HUES48 (cell line): ENCODE measurements at regions not wholly inside any gene's neighbourhood (a gene's known extent, or its start where the extent isn't known, plus 50 kb on each side); places are given as distances from the start of the nearest gene placed in this dataset.

ENCODE experiments used
- H3K27ac ChIP-seq: one replicate; pipeline ENCODE4 v1.7.0; 2013; ENCODE audit warnings: low read depth, low read length, inconsistent platforms
- H3K27me3 ChIP-seq: 2 replicates; pipeline ENCODE4 v1.6.1; 2013; ENCODE audit warnings: mild to moderate bottlenecking, low read length; ENCODE audit not compliant: control insufficient read depth, insufficient read depth
- H3K36me3 ChIP-seq: 2 replicates; pipeline ENCODE4 v1.6.1; 2013; ENCODE audit warnings: low read length; ENCODE audit not compliant: control insufficient read depth, insufficient read depth
- H3K4me1 ChIP-seq: 2 replicates; pipeline ENCODE4 v1.6.1; 2013; ENCODE audit warnings: mild to moderate bottlenecking, low read length; ENCODE audit not compliant: control insufficient read depth, insufficient read depth
- H3K4me3 ChIP-seq: 2 replicates; pipeline ENCODE4 v1.5.1; 2013; ENCODE audit warnings: mild to moderate bottlenecking, low read depth, low read length
- H3K9ac ChIP-seq: 2 replicates; pipeline ENCODE4 v1.6.1; 2013; ENCODE audit warnings: mild to moderate bottlenecking, low read depth, low read length, moderate library complexity
- H3K9me3 ChIP-seq: 2 replicates; pipeline ENCODE4 v1.6.1; 2013; ENCODE audit warnings: low read length; ENCODE audit not compliant: control insufficient read depth, insufficient read depth

DNA sequence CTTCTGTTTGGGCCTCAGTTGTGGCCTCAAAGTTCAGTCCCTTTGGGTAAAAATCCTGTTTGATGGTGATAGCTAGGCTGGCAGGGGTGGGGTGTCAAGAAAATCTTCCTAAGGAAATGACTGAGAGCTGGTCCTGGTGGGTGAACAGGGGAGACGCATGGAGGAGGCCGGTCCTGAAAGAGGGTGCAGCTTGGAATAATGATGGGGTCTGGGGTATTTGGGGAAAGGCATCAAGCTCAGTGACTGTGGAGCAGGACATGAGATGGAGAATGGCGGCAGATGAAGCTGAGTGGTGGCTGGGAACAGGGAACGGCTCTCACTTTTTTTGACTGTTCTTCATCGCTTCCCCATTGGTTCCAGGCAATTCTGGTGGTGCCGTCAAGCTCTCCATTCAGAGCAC is 140.7 kb upstream of the PKDCC start:
- peaks cover 8% of the 10 kb centered on the region for H3K4me1 ChIP-seq
- no peaks in the 10 kb centered on the region for H3K36me3 ChIP-seq
- H3K9me3 ChIP-seq, result no peaks in the 10 kb centered on the region
- H3K9ac ChIP-seq, result 0 out of 2 replicates have a peak overlapping the region, but pooled peaks have one; percentile 20
- no peak overlapping the region for H3K27ac ChIP-seq
- H3K4me3 ChIP-seq, result no peak overlapping the region
- H3K27me3 ChIP-seq, result no peaks in the 10 kb centered on the region; the same call in 1 of the 2 replicates

- Histone ChIP-seq H3K27me3 (no peaks in the 10 kb centered on the region; the same call in 1 of the 2 replicates), H3K9ac (no peak overlapping the region), H3K36me3 (no peaks in the 10 kb centered on the region), H3K4me3 (no peak overlapping the region), H3K27ac (no peak overlapping the region), H3K4me1 (peaks cover 8% of the 10 kb centered on the region), H3K9me3 (no peaks in the 10 kb centered on the region)
These were observed 140.0 kb upstream of the PKDCC start for GRCh38 chr2:41907771-41908207.

GRCh38 chr2:41908349-41908748 is 139.5 kb upstream of the PKDCC start:
- no peak overlapping the region for H3K9ac ChIP-seq
- no peaks in the 10 kb centered on the region for H3K9me3 ChIP-seq
- H3K4me3 ChIP-seq, result no peak overlapping the region
- no peaks in the 10 kb centered on the region; the same call in 1 of the 2 replicates for H3K27me3 ChIP-seq
- no peak overlapping the region for H3K27ac ChIP-seq
- H3K4me1 ChIP-seq, result peaks cover 8% of the 10 kb centered on the region
- no peaks in the 10 kb centered on the region for H3K36me3 ChIP-seq

GRCh38 chr2:41909584-41909983 is 138.2 kb upstream of the PKDCC start:
- Histone ChIP-seq H3K36me3 (no peaks in the 10 kb centered on the region), H3K4me3 (no peak overlapping the region), H3K4me1 (peaks cover 8% of the 10 kb centered on the region), H3K9ac (no peak overlapping the region), H3K9me3 (no peaks in the 10 kb centered on the region), H3K27ac (no peak overlapping the region), H3K27me3 (no peaks in the 10 kb centered on the region; the same call in 1 of the 2 replicates)

DNA sequence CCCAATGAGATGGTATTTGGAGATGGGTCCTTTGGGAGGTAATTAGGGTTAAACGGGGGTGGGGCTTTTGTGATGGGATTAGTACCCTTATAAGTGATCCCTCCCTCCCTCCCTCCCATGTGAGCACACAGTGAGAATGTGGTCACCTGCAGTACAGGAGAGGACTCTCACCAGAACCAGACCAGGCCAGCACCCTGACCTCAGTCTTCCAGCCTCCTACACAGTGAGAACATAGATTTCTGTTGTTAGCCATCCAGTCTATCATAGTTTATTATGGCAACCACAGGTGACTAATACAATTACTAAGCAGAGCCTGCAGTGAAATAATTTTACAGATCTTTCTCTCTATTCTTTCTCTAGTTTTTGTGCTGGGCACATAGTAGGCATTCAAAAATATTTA is 137.7 kb upstream of the PKDCC start:
- Histone ChIP-seq H3K36me3 (no peaks in the 10 kb centered on the region), H3K9ac (no peak overlapping the region), H3K27me3 (no peaks in the 10 kb centered on the region; the same call in 1 of the 2 replicates), H3K9me3 (no peaks in the 10 kb centered on the region), H3K27ac (no peak overlapping the region), H3K4me1 (peaks cover 8% of the 10 kb centered on the region), H3K4me3 (no peak overlapping the region)

GRCh38 chr2:41911033-41911432 is 136.8 kb upstream of the PKDCC start:
- no peak overlapping the region for H3K27ac ChIP-seq
- no peak overlapping the region for H3K9ac ChIP-seq
- no peaks in the 10 kb centered on the region; the same call in 1 of the 2 replicates for H3K27me3 ChIP-seq
- H3K4me3 ChIP-seq, result no peak overlapping the region
- H3K36me3 ChIP-seq, result no peaks in the 10 kb centered on the region
- H3K9me3 ChIP-seq, result no peaks in the 10 kb centered on the region
- peaks cover 8% of the 10 kb centered on the region for H3K4me1 ChIP-seq

DNA sequence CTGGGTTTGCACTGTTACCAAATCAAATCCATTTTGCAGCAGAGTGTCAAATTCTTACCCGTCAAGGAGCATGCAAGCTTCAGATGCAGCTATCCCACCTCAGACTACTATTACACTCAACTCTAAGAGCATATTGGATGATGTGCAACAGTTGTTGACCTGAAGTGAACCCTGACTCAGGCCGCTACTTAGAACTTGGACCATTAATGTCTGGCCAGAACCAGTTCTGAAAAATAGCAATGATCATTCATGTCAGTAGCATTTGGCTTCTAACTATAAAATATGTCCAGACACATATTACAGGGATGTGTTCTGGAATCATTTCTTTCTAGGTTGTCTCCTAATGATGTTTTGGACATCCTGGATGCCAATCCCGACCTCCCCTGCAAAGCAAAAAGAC is 135.5 kb upstream of the PKDCC start:
- no peaks in the 10 kb centered on the region; the same call in 1 of the 2 replicates for H3K27me3 ChIP-seq
- H3K9me3 ChIP-seq, result no peaks in the 10 kb centered on the region
- no peaks in the 10 kb centered on the region for H3K36me3 ChIP-seq
- no peak overlapping the region for H3K9ac ChIP-seq
- H3K27ac ChIP-seq, result no peak overlapping the region
- H3K4me3 ChIP-seq, result no peak overlapping the region
- peaks cover 6% of the 10 kb centered on the region for H3K4me1 ChIP-seq

GRCh38 chr2:41912776-41913175 is 135.0 kb upstream of the PKDCC start:
- Histone ChIP-seq H3K9ac (no peak overlapping the region), H3K4me3 (no peak overlapping the region), H3K9me3 (no peaks in the 10 kb centered on the region), H3K36me3 (no peaks in the 10 kb centered on the region), H3K27ac (no peak overlapping the region), H3K27me3 (no peaks in the 10 kb centered on the region), H3K4me1 (peaks cover 3% of the 10 kb centered on the region)

- H3K36me3 ChIP-seq, result no peaks in the 10 kb centered on the region
- H3K9ac ChIP-seq, result no peak overlapping the region
- no peaks in the 10 kb centered on the region for H3K4me1 ChIP-seq
- no peak overlapping the region for H3K4me3 ChIP-seq
- no peak overlapping the region for H3K27ac ChIP-seq
- H3K9me3 ChIP-seq, result no peaks in the 10 kb centered on the region
- no peaks in the 10 kb centered on the region for H3K27me3 ChIP-seq
These were observed 134.5 kb upstream of the PKDCC start for GRCh38 chr2:41913311-41913710.

DNA sequence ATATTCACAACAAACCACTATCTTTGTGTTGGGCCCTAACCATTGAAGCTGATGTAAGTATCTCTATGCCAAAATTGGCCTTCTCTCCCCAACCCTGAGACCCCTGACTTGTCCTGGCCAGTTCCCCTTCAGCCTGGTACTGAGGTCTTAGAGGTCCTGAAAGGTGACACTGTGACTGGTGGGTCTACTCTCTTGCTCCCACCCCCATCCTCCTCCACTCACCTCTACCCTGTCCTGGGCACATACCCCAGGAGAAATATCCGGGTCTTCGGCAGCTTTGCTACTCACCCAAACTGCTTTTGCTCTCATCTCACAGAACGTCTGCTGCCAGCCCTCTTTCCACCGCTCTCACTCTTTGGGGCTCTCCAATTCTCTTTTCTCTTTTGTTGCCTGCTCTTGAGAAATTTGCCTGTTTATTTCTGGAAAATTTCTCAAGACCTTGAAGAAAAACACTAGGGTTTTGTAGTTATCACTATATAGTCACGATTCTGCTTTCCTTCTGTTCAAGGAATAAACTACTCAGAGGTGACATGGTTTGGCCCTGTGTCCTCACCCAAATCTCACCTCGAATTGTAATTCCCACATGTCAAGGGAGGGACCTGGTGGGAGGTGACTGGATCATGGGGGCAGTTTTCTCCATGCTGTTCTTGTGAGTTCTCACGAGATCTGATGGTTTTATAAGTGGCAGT is 133.8 kb upstream of the PKDCC start:
- Histone ChIP-seq H3K27ac (no peak overlapping the region), H3K9me3 (no peaks in the 10 kb centered on the region), H3K9ac (no peak overlapping the region), H3K4me3 (no peak overlapping the region), H3K4me1 (no peaks in the 10 kb centered on the region), H3K27me3 (no peaks in the 10 kb centered on the region), H3K36me3 (no peaks in the 10 kb centered on the region)

- Histone ChIP-seq H3K9ac (no peak overlapping the region), H3K4me3 (no peak overlapping the region), H3K4me1 (no peaks in the 10 kb centered on the region), H3K9me3 (no peaks in the 10 kb centered on the region), H3K27ac (no peak overlapping the region), H3K36me3 (no peaks in the 10 kb centered on the region), H3K27me3 (no peaks in the 10 kb centered on the region)
These were observed 132.9 kb upstream of the PKDCC start for GRCh38 chr2:41914936-41915335.
